ENCODE measurements at regions not wholly inside any gene's neighbourhood (a gene's known extent, or its start where the extent isn't known, plus 50 kb on each side); places are given as distances from the start of the nearest gene placed in this dataset.

DNA sequence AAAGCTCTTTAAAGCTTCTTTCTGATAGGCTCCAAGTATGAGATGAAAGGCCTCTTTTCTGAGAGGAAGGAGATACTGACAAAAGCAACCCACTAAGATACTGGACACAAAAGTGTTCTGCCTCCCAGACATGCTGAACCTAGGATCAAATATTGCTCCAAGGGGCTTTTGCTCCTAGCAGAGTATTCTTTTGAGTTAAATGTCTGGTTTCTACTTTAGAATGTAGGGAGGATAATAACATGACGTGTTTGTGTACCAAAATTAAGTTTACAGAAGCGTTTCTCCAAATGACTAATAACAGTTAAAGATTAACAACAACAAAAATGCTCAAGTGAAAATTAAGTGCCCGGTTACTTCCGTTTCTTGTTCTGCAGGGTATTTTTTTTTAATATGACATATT, 2293.3 kb upstream of the C9orf72 start (continued):
- TF ChIP-seq ELF4 (CRISPR knock-in tag; IDR thresholded peaks at IDR 0.05; ENCODE audit: borderline replicate concordance) (no peak), ZNF891 (CRISPR knock-in tag; IDR thresholded peaks at IDR 0.05) (no peak), MTF1 (CRISPR knock-in tag; IDR thresholded peaks at IDR 0.05) (no peak), ZKSCAN8 (CRISPR knock-in tag; IDR thresholded peaks at IDR 0.05; ENCODE audit: borderline replicate concordance) (no peak), JUND (CRISPR knock-in tag; IDR thresholded peaks at IDR 0.05) (no peak), ZNF746 (CRISPR knock-in tag; IDR thresholded peaks at IDR 0.05) (no peak), ZNF549 (CRISPR knock-in tag; IDR thresholded peaks at IDR 0.05) (no peak)
- TF ChIP-seq, protein P1, sequence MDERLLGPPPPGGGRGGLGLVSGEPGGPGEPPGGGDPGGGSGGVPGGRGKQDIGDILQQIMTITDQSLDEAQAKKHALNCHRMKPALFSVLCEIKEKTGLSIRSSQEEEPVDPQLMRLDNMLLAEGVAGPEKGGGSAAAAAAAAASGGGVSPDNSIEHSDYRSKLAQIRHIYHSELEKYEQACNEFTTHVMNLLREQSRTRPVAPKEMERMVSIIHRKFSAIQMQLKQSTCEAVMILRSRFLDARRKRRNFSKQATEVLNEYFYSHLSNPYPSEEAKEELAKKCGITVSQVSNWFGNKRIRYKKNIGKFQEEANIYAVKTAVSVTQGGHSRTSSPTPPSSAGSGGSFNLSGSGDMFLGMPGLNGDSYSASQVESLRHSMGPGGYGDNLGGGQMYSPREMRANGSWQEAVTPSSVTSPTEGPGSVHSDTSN (CRISPR knock-in tag; IDR thresholded peaks at IDR 0.05) = no peak
- TF ChIP-seq, protein P2, sequence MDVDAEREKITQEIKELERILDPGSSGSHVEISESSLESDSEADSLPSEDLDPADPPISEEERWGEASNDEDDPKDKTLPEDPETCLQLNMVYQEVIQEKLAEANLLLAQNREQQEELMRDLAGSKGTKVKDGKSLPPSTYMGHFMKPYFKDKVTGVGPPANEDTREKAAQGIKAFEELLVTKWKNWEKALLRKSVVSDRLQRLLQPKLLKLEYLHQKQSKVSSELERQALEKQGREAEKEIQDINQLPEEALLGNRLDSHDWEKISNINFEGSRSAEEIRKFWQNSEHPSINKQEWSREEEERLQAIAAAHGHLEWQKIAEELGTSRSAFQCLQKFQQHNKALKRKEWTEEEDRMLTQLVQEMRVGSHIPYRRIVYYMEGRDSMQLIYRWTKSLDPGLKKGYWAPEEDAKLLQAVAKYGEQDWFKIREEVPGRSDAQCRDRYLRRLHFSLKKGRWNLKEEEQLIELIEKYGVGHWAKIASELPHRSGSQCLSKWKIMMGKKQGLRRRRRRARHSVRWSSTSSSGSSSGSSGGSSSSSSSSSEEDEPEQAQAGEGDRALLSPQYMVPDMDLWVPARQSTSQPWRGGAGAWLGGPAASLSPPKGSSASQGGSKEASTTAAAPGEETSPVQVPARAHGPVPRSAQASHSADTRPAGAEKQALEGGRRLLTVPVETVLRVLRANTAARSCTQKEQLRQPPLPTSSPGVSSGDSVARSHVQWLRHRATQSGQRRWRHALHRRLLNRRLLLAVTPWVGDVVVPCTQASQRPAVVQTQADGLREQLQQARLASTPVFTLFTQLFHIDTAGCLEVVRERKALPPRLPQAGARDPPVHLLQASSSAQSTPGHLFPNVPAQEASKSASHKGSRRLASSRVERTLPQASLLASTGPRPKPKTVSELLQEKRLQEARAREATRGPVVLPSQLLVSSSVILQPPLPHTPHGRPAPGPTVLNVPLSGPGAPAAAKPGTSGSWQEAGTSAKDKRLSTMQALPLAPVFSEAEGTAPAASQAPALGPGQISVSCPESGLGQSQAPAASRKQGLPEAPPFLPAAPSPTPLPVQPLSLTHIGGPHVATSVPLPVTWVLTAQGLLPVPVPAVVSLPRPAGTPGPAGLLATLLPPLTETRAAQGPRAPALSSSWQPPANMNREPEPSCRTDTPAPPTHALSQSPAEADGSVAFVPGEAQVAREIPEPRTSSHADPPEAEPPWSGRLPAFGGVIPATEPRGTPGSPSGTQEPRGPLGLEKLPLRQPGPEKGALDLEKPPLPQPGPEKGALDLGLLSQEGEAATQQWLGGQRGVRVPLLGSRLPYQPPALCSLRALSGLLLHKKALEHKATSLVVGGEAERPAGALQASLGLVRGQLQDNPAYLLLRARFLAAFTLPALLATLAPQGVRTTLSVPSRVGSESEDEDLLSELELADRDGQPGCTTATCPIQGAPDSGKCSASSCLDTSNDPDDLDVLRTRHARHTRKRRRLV (CRISPR knock-in tag; IDR thresholded peaks at IDR 0.05) = no peak
- TF ChIP-seq, protein P3, sequence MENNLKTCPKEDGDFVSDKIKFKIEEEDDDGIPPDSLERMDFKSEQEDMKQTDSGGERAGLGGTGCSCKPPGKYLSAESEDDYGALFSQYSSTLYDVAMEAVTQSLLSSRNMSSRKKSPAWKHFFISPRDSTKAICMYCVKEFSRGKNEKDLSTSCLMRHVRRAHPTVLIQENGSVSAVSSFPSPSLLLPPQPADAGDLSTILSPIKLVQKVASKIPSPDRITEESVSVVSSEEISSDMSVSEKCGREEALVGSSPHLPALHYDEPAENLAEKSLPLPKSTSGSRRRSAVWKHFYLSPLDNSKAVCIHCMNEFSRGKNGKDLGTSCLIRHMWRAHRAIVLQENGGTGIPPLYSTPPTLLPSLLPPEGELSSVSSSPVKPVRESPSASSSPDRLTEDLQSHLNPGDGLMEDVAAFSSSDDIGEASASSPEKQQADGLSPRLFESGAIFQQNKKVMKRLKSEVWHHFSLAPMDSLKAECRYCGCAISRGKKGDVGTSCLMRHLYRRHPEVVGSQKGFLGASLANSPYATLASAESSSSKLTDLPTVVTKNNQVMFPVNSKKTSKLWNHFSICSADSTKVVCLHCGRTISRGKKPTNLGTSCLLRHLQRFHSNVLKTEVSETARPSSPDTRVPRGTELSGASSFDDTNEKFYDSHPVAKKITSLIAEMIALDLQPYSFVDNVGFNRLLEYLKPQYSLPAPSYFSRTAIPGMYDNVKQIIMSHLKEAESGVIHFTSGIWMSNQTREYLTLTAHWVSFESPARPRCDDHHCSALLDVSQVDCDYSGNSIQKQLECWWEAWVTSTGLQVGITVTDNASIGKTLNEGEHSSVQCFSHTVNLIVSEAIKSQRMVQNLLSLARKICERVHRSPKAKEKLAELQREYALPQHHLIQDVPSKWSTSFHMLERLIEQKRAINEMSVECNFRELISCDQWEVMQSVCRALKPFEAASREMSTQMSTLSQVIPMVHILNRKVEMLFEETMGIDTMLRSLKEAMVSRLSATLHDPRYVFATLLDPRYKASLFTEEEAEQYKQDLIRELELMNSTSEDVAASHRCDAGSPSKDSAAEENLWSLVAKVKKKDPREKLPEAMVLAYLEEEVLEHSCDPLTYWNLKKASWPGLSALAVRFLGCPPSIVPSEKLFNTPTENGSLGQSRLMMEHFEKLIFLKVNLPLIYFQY (CRISPR knock-in tag; IDR thresholded peaks at IDR 0.05; ENCODE audit: borderline replicate concordance) = no peak
- TF ChIP-seq, protein P4, sequence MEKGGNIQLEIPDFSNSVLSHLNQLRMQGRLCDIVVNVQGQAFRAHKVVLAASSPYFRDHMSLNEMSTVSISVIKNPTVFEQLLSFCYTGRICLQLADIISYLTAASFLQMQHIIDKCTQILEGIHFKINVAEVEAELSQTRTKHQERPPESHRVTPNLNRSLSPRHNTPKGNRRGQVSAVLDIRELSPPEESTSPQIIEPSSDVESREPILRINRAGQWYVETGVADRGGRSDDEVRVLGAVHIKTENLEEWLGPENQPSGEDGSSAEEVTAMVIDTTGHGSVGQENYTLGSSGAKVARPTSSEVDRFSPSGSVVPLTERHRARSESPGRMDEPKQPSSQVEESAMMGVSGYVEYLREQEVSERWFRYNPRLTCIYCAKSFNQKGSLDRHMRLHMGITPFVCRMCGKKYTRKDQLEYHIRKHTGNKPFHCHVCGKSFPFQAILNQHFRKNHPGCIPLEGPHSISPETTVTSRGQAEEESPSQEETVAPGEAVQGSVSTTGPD (CRISPR knock-in tag; IDR thresholded peaks at IDR 0.05) = no peak
